GM12891 (cell line): ENCODE measurements at regions not wholly inside any gene's neighbourhood (a gene's known extent, or its start where the extent isn't known, plus 50 kb on each side); places are given as distances from the start of the nearest gene placed in this dataset.

Experiments used
- PAX5 ChIP-seq: IDR thresholded peaks from 2 replicates; pipeline ENCODE4 v1.6.1; 2011; ENCODE audit warnings: low read length, moderate library complexity, mild to moderate bottlenecking; ENCODE audit not compliant: insufficient read depth, severe bottlenecking
- POLR2A ChIP-seq: IDR thresholded peaks from 2 replicates; pipeline ENCODE4 v1.6.1; 2011; ENCODE audit warnings: low read depth, low read length, control low read depth
- POLR2AphosphoS5 ChIP-seq: IDR thresholded peaks from 2 replicates; pipeline ENCODE4 v1.6.1; 2011; ENCODE audit warnings: low read depth, low read length, control low read depth
- POU2F2 ChIP-seq: IDR thresholded peaks from 2 replicates; pipeline ENCODE4 v1.6.1; 2011; ENCODE audit warnings: low read depth, mild to moderate bottlenecking, control low read depth, low read length, moderate library complexity
- SPI1 ChIP-seq: IDR thresholded peaks from 2 replicates; pipeline ENCODE4 v1.6.1; 2011; ENCODE audit warnings: low read depth, low read length, control low read depth
- TAF1 ChIP-seq: IDR thresholded peaks from 2 replicates; pipeline ENCODE4 v1.6.1; 2011; ENCODE audit warnings: low read depth, low read length, control low read depth

DNA sequence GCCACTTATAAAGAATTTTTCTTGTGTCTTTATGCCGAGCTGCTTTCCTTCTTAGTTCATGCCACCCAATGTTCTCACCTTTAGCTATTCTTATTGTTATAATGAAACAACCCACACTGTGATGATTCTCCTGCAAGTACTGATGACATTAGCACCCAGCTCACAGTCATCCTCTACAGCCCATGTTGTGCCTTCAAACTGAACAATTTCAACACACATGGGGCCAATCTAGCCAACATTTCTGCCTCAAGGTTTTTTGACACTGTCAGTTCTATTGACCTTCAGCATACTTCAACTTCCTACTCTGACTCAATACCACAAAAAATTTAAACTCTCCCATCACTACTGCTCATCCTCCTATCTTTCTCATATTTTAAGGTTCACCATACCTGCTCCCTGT is 752.4 kb downstream of the FGF9 start:
- TF ChIP-seq POLR2A: no peak
- no peak for TF ChIP-seq POLR2AphosphoS5
- TF ChIP-seq TAF1: no peak
- no peak for TF ChIP-seq SPI1
- TF ChIP-seq POU2F2: no peak
- no peak for TF ChIP-seq PAX5
